Endothelial cell (in vitro differentiated cells): ENCODE measurements at regions not wholly inside any gene's neighbourhood (a gene's known extent, or its start where the extent isn't known, plus 50 kb on each side); places are given as distances from the start of the nearest gene placed in this dataset.

Experiments
- DNase-seq: peaks from one replicate; pipeline ENCODE4 v3.0.0; 2021; ENCODE audit warnings: low spot score
- H3K27ac Mint-ChIP-seq: one replicate; pipeline ENCODE4 v1.8.0; 2021; ENCODE audit warnings: mixed read lengths, inconsistent platforms; ENCODE audit not compliant: unreplicated experiment
- H3K27me3 Mint-ChIP-seq: one replicate; pipeline ENCODE4 v1.8.0; 2021; ENCODE audit warnings: mild to moderate bottlenecking, moderate library complexity, mixed read lengths, inconsistent platforms; ENCODE audit not compliant: unreplicated experiment
- H3K36me3 Mint-ChIP-seq: one replicate; pipeline ENCODE4 v1.8.0; 2021; ENCODE audit warnings: mild to moderate bottlenecking, low read depth, mixed read lengths, inconsistent platforms; ENCODE audit not compliant: unreplicated experiment
- H3K4me1 Mint-ChIP-seq: one replicate; pipeline ENCODE4 v1.8.0; 2021; ENCODE audit warnings: mild to moderate bottlenecking, mixed read lengths, inconsistent platforms; ENCODE audit not compliant: unreplicated experiment
- H3K4me3 Mint-ChIP-seq: one replicate; pipeline ENCODE4 v1.8.0; 2021; ENCODE audit warnings: mild to moderate bottlenecking, mixed read lengths, inconsistent platforms; ENCODE audit not compliant: unreplicated experiment
- H3K9me3 Mint-ChIP-seq: one replicate; pipeline ENCODE4 v1.8.0; 2021; ENCODE audit warnings: mixed read lengths, inconsistent platforms; ENCODE audit not compliant: unreplicated experiment
- TF ChIP-seq, protein P1 (sequence below): fragments of 200-600 bp; sonication (generic); IDR thresholded peaks from one replicate; pipeline ENCODE4 v1.5.0; 2021; ENCODE audit warnings: antibody characterized with exemption; ENCODE audit not compliant: unreplicated experiment

DNA sequence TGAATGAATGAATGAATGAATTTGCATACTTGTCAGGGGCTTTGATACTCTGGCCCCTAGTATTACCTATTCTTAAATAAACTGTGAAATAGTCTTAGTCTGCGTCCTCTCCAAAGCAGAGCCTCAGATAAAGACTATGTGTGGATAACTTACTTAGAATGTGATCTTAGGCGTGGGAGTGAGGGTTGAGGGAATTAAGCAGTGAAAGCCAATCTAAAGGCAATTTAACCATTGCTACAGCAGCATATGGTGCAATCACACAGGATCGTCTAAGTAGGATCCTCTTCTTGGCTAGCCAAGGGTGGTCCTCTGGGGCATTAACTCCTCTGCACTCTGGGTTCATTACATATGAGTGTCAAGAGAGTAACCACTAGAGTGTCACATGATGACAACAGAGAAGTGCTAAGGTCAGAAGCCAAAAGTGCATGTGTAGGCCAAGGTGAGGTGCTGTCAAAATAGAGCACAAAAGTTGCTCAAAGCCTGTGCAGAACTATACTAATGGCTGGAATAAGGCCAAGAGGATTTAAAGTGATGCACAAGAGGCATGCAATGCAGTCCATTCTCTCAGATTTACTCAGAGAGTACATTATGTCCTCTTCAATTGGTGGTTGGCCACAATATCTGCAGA, 274.4 kb upstream of the SEMA6A start:
- DNase-seq = no peak
- TF ChIP-seq, protein P1, sequence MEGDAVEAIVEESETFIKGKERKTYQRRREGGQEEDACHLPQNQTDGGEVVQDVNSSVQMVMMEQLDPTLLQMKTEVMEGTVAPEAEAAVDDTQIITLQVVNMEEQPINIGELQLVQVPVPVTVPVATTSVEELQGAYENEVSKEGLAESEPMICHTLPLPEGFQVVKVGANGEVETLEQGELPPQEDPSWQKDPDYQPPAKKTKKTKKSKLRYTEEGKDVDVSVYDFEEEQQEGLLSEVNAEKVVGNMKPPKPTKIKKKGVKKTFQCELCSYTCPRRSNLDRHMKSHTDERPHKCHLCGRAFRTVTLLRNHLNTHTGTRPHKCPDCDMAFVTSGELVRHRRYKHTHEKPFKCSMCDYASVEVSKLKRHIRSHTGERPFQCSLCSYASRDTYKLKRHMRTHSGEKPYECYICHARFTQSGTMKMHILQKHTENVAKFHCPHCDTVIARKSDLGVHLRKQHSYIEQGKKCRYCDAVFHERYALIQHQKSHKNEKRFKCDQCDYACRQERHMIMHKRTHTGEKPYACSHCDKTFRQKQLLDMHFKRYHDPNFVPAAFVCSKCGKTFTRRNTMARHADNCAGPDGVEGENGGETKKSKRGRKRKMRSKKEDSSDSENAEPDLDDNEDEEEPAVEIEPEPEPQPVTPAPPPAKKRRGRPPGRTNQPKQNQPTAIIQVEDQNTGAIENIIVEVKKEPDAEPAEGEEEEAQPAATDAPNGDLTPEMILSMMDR = no peak
- no peak overlapping the region for H3K27ac Mint-ChIP-seq
- no peaks in the 10 kb centered on the region for H3K27me3 Mint-ChIP-seq
- H3K9me3 Mint-ChIP-seq = no peaks in the 10 kb centered on the region
- no peaks in the 10 kb centered on the region for H3K36me3 Mint-ChIP-seq
- H3K4me3 Mint-ChIP-seq = no peak overlapping the region
- peaks cover 13% of the 10 kb centered on the region for H3K4me1 Mint-ChIP-seq

DNA sequence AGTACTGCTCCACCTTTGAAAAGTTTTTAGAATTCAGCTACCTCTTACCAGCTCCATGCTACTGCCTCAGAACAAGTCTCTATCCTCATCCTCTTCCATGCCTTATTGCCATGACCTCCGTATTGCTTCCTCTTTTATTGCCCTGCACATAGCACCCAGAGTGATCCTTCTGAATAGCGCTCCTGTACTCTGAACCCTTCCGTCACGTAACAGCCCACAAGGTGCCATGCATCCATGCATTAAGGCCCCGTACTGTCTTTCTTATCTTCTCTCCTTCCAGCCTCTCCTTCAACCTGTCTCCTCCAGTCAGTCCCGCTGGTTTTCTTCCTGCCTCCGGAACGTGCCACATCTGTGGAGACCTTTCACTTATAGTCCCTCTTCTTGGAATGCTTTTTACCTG, 273.3 kb upstream of the SEMA6A start:
- Mint-ChIP-seq H3K27me3 (no peaks in the 10 kb centered on the region), H3K36me3 (no peaks in the 10 kb centered on the region), H3K9me3 (no peaks in the 10 kb centered on the region), H3K4me3 (no peak overlapping the region), H3K4me1 (peaks cover 13% of the 10 kb centered on the region), H3K27ac (no peak overlapping the region)
- TF ChIP-seq, protein P1 = no peak
- no peak for DNase-seq

DNA sequence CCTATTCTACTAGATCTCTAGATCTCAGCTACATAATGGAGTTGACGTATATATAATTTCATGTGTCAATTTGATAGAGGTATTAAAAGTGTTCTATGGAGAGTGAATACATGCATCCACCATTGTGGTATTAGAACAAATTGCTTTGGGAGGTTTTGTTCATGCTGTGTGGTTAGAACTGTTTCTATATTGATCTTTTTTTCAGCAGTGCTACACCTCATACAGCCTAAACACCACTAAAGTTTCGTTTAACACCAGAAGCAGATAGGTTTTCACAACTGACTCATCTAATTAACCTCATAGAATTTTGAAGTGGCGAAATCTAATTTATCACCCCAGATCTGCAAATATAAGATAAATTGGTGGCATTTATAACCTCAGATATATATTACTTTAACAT, 269.4 kb upstream of the SEMA6A start:
- no peak for DNase-seq
- no peaks in the 10 kb centered on the region for H3K36me3 Mint-ChIP-seq
- no peaks in the 10 kb centered on the region for H3K9me3 Mint-ChIP-seq
- no peak overlapping the region for H3K4me3 Mint-ChIP-seq
- no peaks in the 10 kb centered on the region for H3K4me1 Mint-ChIP-seq
- no peak overlapping the region for H3K27ac Mint-ChIP-seq
- TF ChIP-seq, protein P1 = no peak
- H3K27me3 Mint-ChIP-seq = no peaks in the 10 kb centered on the region

DNA sequence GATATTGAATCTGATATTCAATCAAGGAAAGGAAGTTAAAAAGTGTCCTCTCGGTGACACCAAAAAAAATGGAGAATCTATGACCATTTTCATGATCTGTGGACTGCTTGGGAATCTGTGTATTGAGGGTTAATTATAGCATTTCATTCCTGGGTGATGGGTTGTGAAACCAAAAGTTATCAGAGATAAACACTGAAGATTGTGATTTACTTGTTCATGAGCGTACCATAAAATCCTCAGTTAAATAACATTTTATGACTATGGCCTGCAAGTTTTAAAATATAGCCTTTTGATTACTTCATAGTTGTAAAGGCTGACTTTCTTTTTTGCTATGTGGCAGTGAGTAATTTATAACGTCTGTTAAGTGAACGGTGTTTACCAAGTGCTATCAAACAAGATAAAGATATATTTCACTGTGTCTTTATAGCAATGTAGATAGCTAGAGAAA, 267.9 kb upstream of the SEMA6A start:
- Mint-ChIP-seq H3K27ac (no peak overlapping the region), H3K4me1 (no peaks in the 10 kb centered on the region)

DNA sequence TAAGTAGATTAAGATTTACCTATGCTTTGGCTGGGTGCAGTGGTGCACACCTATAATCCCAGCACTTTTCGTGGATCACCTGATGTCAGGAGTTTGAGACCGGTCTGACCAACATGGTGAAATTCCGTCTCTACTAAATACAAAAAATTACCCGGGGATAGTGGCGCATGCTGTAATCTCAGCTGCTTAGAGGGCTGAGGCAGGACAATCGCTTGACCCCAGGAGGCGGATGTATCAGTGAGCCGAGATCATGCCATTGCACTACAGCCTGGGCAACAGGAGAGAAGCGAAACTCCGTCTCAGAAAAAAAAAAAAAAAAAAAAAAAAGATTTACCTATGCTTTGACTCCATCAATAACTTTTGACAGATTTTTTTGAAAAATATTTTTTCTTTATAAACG, 267.1 kb upstream of the SEMA6A start:
- Mint-ChIP-seq H3K4me1 (no peaks in the 10 kb centered on the region), H3K4me3 (no peak overlapping the region), H3K9me3 (no peaks in the 10 kb centered on the region), H3K27me3 (no peaks in the 10 kb centered on the region), H3K36me3 (no peaks in the 10 kb centered on the region), H3K27ac (no peak overlapping the region)
- no peak for DNase-seq
- TF ChIP-seq, protein P1 = no peak

More for the DNA sequence above, 267.9 kb upstream of the SEMA6A start:
- Mint-ChIP-seq H3K27me3 (no peaks in the 10 kb centered on the region), H3K36me3 (no peaks in the 10 kb centered on the region), H3K4me3 (no peak overlapping the region), H3K9me3 (no peaks in the 10 kb centered on the region)
- no peak for DNase-seq
- TF ChIP-seq, protein P1 = no peak
